ENCODE measurements at regions not wholly inside any gene's neighbourhood (a gene's known extent, or its start where the extent isn't known, plus 50 kb on each side); places are given as distances from the start of the nearest gene placed in this dataset.

DNA sequence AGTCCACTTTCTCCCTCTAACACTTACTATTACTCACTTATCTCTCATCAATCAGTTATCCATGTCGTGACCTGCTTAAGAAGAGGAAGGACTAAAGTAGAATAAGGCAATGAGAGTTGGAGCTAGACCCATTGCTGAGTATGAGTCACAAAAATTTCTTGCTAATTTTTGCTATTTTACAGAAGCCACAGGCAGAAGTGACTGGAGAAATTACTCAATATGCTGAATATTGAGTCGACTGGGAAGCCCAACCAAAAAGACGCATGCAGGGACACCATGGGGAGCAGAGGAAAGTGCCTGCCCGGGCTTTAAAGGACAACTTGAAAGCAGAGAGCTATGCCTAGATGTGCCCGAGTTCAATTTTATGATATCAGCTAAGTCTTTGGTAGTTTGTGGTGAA is 115.4 kb upstream of the FOXG1 start:
- no peak for TF ChIP-seq EZH2 (IDR thresholded peaks at IDR 0.05; ENCODE audit: low read length)
- TF ChIP-seq CTCF (optimal IDR thresholded peaks at IDR 0.05 in 1 of 3, IDR thresholded peaks at IDR 0.05 in 1 of 3, conservative IDR thresholded peaks at IDR 0.05 in 1 of 3; ENCODE audit: extremely low read depth in 1 of 3, insufficient read depth in 2 of 3, low read length in 3 of 3) = no peak

Data from keratinocyte (primary cell).